ENCODE measurements at regions not wholly inside any gene's neighbourhood (a gene's known extent, or its start where the extent isn't known, plus 50 kb on each side); places are given as distances from the start of the nearest gene placed in this dataset.
A peak's percentile ranks its signal among the peaks of the same experiment; 100 is the strongest.

DNA sequence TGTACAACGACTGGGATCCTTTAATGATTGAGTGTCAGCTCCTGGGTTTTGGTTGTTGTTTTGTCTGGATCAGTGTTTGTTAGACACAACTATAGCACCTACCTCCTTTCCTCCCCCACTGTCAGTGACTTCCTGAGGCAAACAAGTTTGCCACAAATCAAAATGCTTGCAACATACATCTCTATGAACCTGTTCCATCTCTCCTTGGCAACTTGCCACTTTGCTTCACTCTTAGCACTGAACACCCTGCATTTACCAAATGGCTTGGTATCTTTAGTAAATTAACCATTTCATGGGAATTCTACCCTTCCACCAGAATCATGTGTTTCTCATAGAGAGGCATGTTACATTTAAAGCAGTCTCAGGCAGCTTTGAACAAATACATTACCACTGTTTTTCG, 301.1 kb upstream of the TANK start:
- TF ChIP-seq ZBTB7A (IDR thresholded peaks at IDR 0.05; ENCODE audit: low read depth) (no peak), NFIC (IDR thresholded peaks at IDR 0.05) (no peak), FOXM1 (IDR thresholded peaks at IDR 0.05; ENCODE audit: borderline replicate concordance, low read depth) (no peak), RAD21 (IDR thresholded peaks at IDR 0.05; ENCODE audit: low read depth) (no peak; the same call in 1 of the 2 replicates), YY1 (IDR thresholded peaks at IDR 0.05; ENCODE audit: low read depth) (no peak), EP300 (IDR thresholded peaks at IDR 0.05; ENCODE audit: borderline replicate concordance) (no peak), TCF12 (IDR thresholded peaks at IDR 0.05; ENCODE audit: low read depth) (no peak), TEAD4 (IDR thresholded peaks at IDR 0.05) (no peak), TAF1 (IDR thresholded peaks at IDR 0.05; ENCODE audit: low read depth) (no peak), CREB1 (IDR thresholded peaks at IDR 0.05; ENCODE audit: low read depth) (no peak), CEBPB (IDR thresholded peaks at IDR 0.05) (no peak)
- TF ChIP-seq, protein P1, sequence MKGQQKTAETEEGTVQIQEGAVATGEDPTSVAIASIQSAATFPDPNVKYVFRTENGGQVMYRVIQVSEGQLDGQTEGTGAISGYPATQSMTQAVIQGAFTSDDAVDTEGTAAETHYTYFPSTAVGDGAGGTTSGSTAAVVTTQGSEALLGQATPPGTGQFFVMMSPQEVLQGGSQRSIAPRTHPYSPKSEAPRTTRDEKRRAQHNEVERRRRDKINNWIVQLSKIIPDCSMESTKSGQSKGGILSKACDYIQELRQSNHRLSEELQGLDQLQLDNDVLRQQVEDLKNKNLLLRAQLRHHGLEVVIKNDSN (IDR thresholded peaks at IDR 0.05): no peak
- TF ChIP-seq, protein P2, sequence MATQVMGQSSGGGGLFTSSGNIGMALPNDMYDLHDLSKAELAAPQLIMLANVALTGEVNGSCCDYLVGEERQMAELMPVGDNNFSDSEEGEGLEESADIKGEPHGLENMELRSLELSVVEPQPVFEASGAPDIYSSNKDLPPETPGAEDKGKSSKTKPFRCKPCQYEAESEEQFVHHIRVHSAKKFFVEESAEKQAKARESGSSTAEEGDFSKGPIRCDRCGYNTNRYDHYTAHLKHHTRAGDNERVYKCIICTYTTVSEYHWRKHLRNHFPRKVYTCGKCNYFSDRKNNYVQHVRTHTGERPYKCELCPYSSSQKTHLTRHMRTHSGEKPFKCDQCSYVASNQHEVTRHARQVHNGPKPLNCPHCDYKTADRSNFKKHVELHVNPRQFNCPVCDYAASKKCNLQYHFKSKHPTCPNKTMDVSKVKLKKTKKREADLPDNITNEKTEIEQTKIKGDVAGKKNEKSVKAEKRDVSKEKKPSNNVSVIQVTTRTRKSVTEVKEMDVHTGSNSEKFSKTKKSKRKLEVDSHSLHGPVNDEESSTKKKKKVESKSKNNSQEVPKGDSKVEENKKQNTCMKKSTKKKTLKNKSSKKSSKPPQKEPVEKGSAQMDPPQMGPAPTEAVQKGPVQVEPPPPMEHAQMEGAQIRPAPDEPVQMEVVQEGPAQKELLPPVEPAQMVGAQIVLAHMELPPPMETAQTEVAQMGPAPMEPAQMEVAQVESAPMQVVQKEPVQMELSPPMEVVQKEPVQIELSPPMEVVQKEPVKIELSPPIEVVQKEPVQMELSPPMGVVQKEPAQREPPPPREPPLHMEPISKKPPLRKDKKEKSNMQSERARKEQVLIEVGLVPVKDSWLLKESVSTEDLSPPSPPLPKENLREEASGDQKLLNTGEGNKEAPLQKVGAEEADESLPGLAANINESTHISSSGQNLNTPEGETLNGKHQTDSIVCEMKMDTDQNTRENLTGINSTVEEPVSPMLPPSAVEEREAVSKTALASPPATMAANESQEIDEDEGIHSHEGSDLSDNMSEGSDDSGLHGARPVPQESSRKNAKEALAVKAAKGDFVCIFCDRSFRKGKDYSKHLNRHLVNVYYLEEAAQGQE (IDR thresholded peaks at IDR 0.05; ENCODE audit: low read depth): no peak

DNA sequence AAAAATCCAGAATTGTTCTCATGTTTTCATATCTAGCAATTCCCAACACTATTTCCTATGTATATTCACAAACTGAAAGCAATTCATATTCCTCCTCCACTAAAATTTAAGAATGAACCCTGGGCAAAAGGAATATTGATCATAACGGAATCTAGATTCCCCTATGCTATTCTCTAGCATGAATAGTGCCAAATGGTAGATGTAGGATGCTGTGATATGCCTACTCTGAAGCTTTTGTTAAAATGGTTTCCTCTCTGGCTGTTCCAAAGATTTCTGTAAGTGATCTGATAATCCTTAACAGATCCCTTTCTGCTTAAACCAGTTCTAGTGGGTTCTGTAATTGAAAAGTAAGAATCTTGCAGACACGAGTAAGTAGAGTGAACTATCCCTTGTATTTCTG, 298.0 kb upstream of the TANK start:
- TF ChIP-seq, protein P3, sequence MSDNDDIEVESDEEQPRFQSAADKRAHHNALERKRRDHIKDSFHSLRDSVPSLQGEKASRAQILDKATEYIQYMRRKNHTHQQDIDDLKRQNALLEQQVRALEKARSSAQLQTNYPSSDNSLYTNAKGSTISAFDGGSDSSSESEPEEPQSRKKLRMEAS (IDR thresholded peaks at IDR 0.05): no peak
- no peak for TF ChIP-seq YY1 (IDR thresholded peaks at IDR 0.05; ENCODE audit: low read depth)
- no peak for TF ChIP-seq FOXM1 (IDR thresholded peaks at IDR 0.05; ENCODE audit: borderline replicate concordance, low read depth)
- no peak for TF ChIP-seq CEBPB (IDR thresholded peaks at IDR 0.05)
- TF ChIP-seq, protein P2 (IDR thresholded peaks at IDR 0.05; ENCODE audit: low read depth): no peak
- no peak for TF ChIP-seq EP300 (IDR thresholded peaks at IDR 0.05; ENCODE audit: borderline replicate concordance)

DNA sequence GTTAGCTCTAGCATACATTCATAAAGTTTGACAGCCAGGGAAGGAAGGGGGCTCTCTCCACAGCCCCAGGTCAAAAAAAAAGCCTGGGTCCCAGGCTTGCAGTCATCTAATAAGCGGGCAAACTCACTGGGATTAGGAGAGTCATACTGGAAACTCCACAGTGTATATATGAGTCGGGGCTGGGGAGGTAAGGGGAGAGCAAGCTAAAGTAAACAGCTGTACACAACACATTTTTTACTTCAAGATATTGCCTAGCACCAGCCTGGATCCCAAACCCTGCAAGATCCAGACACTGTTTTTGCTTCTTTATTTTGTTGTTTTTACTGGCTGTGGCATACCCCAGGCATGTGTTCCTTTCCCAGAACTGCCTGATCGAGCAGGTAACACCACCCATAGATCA, 291.3 kb upstream of the TANK start:
- no peak for TF ChIP-seq RAD21 (IDR thresholded peaks at IDR 0.05; ENCODE audit: low read depth)
- no peak for TF ChIP-seq YY1 (IDR thresholded peaks at IDR 0.05; ENCODE audit: low read depth)
- no peak for TF ChIP-seq CEBPB (IDR thresholded peaks at IDR 0.05)
- no peak for TF ChIP-seq TCF12 (IDR thresholded peaks at IDR 0.05; ENCODE audit: low read depth)
- TF ChIP-seq, protein P3 (IDR thresholded peaks at IDR 0.05): no peak
- TF ChIP-seq, protein P2 (IDR thresholded peaks at IDR 0.05; ENCODE audit: low read depth): no peak

DNA sequence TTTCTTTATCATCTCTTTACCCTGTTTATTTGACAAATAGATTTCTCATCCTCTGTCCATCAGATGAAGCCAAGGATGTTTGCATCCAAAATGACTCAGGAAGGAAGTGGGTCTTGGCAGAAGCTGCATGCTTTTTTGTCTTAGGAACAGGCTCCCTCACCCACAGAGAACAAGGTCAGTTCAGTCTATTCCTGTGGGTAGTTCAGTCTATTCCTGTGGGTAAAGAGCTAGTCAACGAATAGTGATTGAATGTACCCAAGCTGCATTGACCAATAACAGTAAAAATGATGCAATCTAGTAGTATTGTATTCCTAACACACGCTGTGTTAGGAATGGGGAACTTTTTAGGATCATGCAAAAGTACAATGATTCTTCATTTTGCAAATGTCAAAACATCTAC, 290.8 kb upstream of the TANK start:
- TF ChIP-seq ZBTB7A (IDR thresholded peaks at IDR 0.05; ENCODE audit: low read depth): no peak
- peak; percentile 91 for TF ChIP-seq CEBPB (IDR thresholded peaks at IDR 0.05)

DNA sequence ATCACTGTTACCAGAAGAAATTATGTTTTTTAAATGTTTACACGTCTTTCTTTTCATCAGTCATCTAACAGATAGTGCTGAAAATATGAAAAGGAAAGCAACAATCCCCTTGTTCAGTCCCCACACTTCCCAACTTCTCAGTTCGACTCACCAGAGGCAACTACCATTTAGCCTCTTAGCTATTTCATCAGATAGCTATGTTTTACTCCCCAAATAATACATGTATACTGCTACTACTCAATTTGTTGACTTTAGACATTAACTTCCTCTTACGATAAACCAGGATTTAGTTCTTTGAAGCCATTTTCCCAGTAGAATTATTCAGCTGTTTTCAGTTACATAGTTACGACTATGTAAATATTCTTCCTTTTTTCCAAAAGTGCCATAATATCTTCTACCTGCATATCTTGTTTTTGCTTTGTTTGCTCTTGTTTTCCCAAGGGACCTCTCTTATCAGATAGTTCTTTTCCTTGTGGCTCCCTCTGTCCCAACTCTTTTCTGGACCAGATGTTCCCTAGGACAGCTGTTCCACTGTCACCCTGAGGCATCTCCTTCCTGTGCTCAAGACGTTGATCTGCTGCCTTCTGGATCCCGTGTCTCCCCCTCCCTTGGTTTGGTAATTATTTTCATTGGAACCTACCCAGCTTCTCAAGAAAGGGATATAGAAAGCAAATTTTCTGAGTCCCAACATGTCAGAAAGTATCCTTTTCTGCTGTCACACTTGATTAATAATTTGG, 289.3 kb upstream of the TANK start:
- no peak for TF ChIP-seq TAF1 (IDR thresholded peaks at IDR 0.05; ENCODE audit: low read depth)
- TF ChIP-seq, protein P1 (IDR thresholded peaks at IDR 0.05): no peak
- no peak for TF ChIP-seq ZBTB7A (IDR thresholded peaks at IDR 0.05; ENCODE audit: low read depth)
- TF ChIP-seq NFIC (IDR thresholded peaks at IDR 0.05): no peak
- TF ChIP-seq FOXM1 (IDR thresholded peaks at IDR 0.05; ENCODE audit: borderline replicate concordance, low read depth): no peak
- no peak for TF ChIP-seq YY1 (IDR thresholded peaks at IDR 0.05; ENCODE audit: low read depth)
- TF ChIP-seq CEBPB (IDR thresholded peaks at IDR 0.05): no peak
- TF ChIP-seq, protein P3 (IDR thresholded peaks at IDR 0.05): no peak
- no peak for TF ChIP-seq TEAD4 (IDR thresholded peaks at IDR 0.05)
- TF ChIP-seq RAD21 (IDR thresholded peaks at IDR 0.05; ENCODE audit: low read depth): no peak
- no peak for TF ChIP-seq CREB1 (IDR thresholded peaks at IDR 0.05; ENCODE audit: low read depth)
- TF ChIP-seq EGR1 (IDR thresholded peaks at IDR 0.05): no peak

Measured in Ishikawa (cell line).